Femur (tissue), 1 donor: ENCODE measurements at regions not wholly inside any gene's neighbourhood (a gene's known extent, or its start where the extent isn't known, plus 50 kb on each side); places are given as distances from the start of the nearest gene placed in this dataset.

Experiments
- DNase-seq: peaks from one replicate; pipeline ENCODE4 v3.0.0-alpha.2; 2017

- no peak for DNase-seq
Measured at GRCh38 chr15:46671336-46671735, 1036.5 kb downstream of the SQOR start.

DNA sequence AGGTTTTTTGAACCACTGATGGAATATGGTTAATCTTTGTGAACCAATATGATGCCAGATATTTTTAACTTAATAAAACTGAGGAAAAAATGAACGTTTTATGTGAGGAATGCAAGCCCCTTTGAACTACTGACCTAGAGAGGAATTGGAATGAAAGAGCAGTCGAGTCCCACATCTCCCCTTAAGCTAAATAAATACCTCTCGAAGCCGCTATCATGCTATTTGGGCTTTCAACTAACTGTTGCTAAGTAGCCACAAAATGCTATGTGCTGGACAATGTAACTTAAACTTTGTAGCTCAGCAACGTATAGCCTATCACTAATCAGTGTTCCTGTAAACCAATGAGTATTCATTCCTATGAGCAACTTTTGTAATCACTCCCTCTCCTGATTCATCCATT, 1037.2 kb downstream of the SQOR start:
- no peak for DNase-seq

DNA sequence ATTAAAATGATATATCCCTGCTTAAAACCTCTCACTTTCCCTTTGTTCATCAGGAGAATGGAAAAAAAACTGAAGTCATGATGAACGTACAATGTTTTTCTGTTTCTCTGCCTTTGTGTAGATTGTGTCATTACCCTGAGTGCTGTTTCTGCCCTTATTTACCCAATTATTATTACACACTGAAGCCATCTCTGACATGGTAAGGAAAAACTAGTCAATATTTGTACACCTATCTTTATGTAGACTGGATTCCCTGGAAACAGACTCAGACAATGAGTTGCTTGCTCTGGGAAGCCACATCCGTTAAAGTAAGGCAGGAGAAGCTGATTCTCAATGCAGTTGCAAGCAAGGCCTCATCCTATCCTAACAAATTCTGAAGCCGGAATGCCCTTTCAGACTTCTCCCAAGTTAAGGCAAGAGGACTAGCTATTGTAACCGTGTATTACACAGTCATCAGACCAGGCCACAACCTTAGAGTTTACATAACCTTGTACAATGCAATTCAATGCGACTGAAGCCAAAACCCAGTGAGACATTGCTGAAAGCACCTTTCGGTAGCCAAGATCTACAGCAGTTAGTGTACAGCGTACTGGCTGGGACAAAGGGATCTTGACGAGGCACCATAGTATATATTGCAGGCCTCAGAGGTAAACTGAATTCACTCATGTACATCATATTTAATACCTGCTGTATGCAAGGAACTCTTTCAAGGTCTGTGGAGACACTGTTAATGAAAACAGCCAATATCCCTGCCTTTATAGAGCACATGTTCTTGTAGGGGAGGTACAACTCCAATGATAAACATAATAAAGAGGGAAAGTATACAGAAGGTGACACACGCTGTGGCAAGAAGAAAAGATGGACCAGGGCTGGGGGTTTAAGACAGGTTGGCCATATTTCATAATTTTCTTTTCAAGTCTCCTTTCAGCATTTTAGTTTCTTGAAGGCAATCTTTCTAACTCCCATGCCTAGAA, 1040.8 kb upstream of the SEMA6D start:
- no peak for DNase-seq

GRCh38 chr15:46677491-46677890, 1039.8 kb upstream of the SEMA6D start:
- no peak for DNase-seq

DNA sequence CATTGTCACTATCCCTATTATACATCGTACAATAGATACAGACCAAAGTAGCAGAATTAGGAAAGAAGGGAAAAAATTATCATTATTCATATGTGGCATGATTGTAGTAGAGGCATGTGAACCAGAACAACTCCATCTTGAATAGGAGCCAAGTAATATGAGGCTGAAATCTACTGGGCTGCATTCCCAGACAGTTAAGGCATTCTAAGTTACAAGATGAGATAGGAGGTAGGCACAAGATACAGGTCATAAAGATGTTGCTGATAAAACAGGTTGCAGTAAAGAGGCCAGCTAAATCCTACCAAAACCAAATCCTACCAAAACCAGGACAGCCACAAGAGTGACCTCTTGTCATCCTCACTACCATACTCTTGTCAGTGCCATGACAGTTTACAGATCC, 1035.4 kb upstream of the SEMA6D start:
- DNase-seq, result no peak

- DNase-seq, result no peak
Measured at GRCh38 chr15:46682969-46683791, 1034.1 kb upstream of the SEMA6D start.

DNA sequence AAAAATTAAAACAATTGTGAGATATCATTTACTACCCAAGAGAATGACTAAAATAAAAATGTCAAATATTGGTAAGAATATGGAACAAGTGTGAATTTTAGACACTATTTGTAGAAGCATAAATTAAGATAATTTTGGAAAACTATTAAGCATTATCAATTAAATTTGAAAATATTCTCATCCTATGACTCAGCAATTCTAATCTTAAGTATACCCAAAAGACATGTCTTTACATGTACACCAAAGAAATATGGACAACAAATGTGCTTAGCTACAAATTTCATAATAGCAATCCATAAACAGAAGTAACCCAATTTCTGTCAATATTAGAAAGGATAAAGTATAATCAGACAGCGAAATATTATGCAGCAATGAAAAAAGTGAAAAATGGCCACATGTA, 1032.2 kb upstream of the SEMA6D start:
- no peak for DNase-seq

DNA sequence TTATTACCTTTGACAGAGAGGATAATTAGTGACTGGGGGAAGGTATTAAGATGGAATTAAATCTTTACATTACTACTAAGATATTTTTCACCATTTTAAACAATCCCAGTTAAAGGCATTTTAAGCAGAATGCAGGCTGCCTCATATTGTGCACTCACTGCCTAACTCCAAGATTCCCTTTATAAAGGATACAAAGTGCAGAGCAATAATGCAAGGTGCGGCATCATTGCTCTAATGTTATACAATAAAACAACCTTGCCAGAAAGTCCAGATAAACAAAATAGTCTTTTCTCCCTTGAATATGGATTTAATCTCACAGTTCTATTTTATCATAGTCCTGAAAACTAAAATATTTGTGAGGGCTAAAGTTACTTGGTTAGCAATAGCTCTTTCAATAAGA, 1031.6 kb upstream of the SEMA6D start:
- DNase-seq, result no peak

DNA sequence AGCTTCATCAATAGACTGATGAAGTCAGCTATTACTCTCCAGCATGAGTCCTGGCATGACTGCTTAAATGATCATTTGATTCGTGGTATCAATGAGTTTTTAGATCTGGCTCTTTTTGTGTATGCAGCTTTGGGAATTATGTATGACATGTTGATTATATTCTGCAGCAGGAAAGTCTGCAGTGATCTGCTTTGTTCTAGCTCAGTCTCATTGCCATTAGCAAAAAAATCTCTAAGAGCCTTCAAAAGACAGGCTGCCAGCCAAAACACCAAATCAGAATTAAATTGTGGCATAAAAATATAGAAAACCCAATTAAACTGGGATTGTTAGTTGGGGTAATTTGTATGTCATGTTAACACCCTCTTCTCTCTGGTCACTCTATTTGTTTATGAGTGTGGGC, 1021.0 kb upstream of the SEMA6D start:
- DNase-seq, result no peak

GRCh38 chr15:46701346-46701745, 1016.0 kb upstream of the SEMA6D start:
- no peak for DNase-seq

DNA sequence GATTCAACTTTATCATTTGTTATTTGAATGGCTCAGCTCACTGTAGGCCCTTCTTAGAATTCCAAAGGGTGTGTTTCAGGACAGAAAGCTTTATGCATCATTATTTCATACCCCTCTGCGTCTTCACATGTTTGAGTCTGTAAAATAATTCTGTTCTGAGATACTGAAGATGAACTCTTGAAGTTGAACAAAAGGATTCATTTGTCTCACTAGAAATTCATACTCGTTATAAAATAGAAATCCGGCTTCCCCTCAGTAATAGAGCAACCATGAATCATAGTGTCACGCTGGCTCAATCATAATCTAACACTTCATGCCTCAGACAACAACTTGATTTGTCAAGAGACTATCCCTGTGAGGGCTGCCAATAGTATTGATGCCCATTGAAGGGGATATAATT, 1015.4 kb upstream of the SEMA6D start:
- DNase-seq, result no peak

DNA sequence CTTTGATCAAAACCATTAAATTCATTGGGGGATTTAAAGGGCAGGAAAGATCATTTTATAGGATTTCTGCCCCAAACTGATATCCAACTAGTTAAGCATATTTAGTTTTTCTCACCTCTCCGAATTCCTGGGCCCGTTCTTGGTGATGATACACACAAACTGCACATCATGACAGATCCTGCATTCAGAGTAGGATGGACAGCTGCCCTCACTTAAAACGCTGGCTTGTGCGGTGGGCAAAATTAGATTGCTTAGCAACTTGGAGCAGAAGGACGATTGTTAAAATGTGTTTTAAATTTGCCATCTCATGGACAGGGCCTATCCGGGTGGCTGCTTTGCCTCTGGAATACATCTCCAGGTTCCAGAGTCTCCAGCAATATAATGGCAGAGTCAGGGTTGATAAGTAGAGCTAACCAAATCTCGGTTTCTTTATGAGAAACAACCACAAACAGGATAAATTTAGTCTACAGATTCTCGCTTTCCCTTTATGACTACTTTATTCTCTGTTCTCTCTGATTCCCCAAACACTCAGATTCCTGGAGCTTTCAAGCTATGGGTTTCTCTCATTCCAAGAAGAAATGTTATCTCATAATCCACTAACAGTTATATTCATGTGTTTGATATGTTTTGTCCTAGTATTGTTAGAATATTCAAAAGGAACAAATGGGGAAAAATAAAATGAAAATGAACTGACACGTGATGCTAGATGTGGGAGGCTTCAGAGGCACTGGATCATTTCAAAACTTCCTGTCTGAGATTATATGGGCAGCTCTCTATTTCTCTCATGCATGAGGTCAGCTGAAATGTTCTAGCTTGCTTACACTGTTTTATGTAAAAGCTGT, 1014.1 kb upstream of the SEMA6D start:
- no peak for DNase-seq

DNA sequence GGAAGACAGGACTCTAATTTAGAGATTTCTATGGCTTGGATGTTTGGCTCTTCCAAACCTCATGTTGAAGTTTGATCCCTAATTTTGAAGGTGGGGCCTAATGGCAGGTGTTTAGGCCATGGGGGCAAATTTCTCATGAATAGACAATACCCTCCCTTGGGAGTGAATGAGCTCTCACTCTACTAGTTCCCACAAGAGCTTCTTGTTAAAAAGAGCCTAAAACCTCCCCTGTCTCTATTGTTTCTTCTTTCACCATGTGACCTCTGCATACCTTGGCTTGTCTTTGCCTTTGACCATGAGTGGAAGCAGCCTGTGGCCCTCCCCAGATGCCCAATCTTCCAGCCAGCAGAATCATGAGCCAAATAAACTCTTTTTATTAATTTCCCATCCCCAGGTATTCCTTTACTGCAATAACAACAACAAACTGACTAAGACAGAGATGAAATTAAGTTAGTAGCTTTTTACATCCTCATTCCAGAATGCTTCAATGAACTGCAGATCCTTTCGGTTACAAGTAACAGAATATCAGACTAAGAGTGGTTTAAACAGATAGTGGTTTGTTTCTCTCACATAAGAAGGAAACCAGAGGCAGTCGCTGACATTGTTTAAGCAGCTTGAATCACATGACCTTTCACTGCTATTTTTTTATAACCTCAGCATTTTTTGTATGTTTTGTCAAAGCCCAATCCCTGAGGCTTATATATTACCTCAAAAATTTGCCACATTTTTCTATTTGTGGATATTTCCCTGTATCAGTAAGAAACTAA, 1013.3 kb upstream of the SEMA6D start:
- DNase-seq, result no peak

DNA sequence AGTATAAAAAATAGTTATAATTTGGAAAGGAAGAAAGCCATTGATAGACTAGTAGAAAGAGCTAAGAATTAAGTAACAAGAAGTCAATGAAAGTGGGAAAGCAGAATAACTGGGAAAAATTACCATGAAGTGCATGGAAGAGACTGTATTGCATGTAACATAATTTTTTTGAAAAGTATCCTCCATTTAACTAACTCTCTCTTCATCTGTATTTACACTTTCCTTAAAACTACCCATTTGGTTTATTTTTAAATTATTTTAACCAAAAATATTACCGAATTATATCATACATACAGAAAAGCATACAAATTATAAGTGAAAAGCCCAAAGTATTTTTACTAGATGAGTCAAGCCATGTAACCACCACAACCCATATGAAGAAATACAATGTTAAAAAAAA, 1009.9 kb upstream of the SEMA6D start:
- DNase-seq, result no peak

DNA sequence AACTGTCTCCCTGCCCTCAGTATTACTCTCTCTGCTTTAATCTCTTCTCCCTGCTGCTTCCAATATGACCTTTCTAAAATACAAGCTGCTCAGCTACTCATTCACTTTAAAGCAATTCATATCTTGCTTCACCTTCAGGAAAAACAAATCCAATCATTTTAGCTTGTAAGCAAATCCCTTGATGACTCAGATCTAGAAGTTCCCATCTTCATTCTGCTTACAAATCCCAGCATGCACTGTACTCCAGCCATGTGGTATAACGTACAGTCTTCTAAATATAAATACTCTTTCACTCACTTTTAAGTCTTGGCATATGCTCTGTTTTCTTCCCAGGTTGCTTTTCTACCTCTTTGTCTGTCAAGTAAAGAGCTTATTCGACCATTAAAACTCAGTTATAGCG, 1009.1 kb upstream of the SEMA6D start:
- DNase-seq, result no peak

DNA sequence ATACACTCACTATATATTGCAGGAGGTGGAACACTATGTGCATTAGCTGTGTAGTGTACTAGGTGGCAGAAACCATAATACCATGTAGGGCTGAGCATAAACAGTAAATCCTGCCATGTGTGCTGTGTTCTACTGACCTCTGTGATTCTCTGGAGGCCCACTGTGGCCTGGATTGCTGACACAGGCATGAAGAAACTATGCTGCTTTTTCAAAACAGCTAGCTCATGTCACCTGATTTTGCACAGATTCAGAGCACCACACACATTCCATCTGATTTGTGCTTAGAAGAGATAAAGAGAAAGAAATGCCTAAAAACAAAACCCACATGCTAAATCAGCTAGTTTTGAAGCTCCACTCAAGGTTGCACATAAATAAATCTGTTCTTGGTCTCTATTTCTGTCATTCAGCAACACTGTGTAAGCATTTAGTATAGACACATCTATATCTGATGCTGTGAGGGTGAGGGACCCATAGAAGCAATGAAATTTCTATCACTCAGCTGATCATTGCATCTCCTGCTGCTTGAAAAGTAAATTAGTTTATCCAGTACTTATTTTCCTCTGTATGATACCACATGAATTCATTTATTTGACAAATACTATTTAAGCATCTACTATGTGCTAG, 1007.7 kb upstream of the SEMA6D start:
- no peak for DNase-seq

DNA sequence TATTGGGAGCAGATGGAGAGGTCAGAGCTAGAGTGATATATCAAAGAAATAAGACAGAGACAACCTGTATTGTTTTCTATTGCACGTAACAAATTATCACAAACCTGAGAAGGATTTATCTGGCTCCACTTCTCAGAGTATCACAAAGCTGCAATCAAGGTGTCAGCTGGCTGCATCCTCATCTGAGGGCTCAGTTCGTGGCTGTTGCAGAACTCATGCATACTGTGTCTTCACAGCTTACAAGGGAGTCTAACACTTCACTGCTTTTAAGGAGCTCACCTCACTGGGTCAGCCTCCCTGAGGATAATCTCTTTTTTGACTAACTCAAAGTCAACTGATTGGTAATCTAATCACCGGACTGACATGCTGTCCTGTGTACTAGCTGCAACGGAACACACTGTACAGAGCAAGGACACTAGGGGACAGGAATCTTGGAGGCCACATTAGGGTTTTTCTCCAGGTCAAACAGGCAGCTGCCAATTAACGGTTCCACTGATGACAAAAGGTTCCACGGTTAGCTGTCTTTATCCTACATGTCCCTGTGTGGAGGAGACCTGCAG, 1006.8 kb upstream of the SEMA6D start:
- DNase-seq, result no peak

DNA sequence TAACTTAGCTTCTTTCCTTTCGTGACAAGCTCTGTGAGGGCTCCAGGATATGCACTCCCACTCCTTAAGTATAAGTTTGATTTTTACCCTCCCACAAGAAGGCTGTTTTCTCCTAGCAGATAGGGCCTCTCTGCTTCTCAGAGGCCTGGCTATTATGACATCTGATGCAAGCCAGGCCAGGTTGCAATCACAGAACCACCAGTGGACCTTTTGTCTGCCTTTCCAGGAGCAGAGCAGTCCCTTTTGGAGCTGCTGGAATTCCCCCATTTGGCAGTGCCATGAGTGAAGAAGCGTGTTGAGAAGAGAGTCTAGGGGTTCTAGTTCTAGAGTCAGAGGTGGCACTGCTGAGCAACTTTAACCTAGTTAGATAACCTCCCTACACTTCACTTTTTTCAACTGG, 1004.3 kb upstream of the SEMA6D start:
- no peak for DNase-seq

DNA sequence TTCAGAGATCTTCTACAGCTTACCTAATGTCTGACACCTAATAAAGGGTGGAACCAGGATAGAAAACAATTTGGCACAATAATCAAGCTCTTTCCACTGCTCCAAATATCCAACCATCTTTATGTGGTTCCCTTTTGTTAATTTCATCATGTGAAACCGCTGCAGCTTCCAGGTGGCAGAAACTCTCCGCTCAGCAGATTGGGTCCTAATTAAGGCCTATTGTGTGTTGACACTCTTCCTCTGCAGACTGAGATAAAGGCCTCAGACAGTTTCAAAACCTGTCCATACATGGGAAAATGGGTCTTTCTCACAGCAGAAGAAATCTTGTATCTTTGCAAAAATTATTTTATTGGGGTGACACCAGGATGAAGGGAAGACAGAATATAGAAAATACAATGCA, 1002.4 kb upstream of the SEMA6D start:
- no peak for DNase-seq

DNA sequence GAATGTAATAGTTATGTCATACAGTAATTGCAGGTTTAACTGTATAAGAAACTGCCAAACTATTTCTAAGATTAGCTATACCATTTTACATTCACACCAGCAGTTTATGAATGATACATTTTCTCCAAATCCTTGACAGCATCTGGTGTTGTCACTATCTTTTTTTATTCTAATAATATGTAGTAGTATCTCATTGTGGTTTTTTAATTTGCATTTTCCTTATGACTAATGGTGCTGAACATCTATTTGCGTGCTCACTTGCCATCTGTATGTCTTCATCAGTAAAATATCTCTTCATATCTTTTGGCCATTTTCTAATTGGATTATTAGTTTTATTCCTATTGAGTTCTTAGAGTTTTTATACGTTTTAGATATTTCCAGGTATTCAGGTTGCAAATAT, 994.0 kb upstream of the SEMA6D start:
- DNase-seq, result no peak

DNA sequence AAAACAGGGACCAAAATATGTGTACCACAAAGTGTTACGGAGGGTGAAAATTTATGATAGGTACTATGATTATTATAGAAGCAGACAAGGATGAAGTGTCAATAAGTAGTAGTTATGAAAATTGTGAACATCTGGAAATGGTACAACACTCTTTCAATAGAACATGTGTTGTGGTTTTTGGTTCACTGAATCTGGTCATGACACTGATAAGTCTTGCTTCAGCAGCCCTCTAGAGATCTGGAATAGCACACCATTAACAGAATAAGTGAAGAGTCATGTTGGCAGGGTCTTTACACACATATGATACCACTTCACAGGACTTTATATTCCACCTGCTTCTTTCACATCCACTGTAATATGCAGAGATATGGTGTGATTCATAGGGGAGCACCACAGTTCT, 985.2 kb upstream of the SEMA6D start:
- no peak for DNase-seq

DNA sequence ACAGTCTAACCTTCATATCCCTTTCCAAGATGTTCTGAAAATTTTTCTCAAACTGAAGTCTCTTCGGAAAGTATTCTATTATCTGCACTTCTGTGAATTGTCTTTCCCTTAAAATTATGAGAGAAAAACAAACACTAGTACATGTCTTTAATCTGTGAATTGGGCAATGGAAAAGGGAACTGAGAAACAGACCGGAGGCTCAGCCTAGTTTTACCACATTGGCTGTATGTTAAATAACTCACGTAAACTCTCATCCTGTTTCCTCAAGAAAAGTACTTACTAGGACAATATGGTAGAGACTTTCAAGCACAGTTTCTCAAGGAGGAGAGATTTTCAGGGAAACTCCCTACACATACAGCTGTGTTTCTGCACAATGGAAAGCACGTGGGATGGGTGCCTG, 982.2 kb upstream of the SEMA6D start:
- DNase-seq, result no peak
